ENCODE measurements at regions not wholly inside any gene's neighbourhood (a gene's known extent, or its start where the extent isn't known, plus 50 kb on each side); places are given as distances from the start of the nearest gene placed in this dataset.

- Histone ChIP-seq H3K79me2 (ENCODE audit: insufficient read depth, low read length) (no peaks in the 10 kb centered on the region), H3K9ac (ENCODE audit: low read length) (no peak overlapping the region), H3K27ac (ENCODE audit: low read depth, low read length) (no peak overlapping the region), H3K4me3 (ENCODE audit: insufficient read depth, low read depth, low read length) (no peak overlapping the region), H2AFZ (ENCODE audit: low read depth, low read length) (no peak overlapping the region), H3K36me3 (ENCODE audit: insufficient read depth, low read length) (no peaks in the 10 kb centered on the region), H4K20me1 (ENCODE audit: insufficient read depth, low read length) (no peaks in the 10 kb centered on the region), H3K4me1 (ENCODE audit: insufficient read depth, low read length) (no peaks in the 10 kb centered on the region), H3K9me3 (ENCODE audit: insufficient read depth, low read depth, low read length) (peaks cover 13% of the 10 kb centered on the region), H3K4me2 (ENCODE audit: low read length) (no peak overlapping the region), H3K27me3 (ENCODE audit: insufficient read depth, low read length) (no peaks in the 10 kb centered on the region)
- no peaks in the 10 kb centered on the region for H3K36me3 Mint-ChIP-seq (ENCODE audit: low read depth, unreplicated experiment)
- DNase-seq (ENCODE audit: low read depth) (no peak), FAIRE-seq (no peak)
- H3K4me1 Mint-ChIP-seq (ENCODE audit: low read depth, unreplicated experiment): no peaks in the 10 kb centered on the region
- no peak overlapping the region for H3K27ac Mint-ChIP-seq (ENCODE audit: unreplicated experiment)
- H3K9me3 Mint-ChIP-seq (ENCODE audit: unreplicated experiment): no peaks in the 10 kb centered on the region
- no peaks in the 10 kb centered on the region for H3K27me3 Mint-ChIP-seq (ENCODE audit: low read depth, unreplicated experiment)
- no peak for TF ChIP-seq EZH2 (IDR thresholded peaks at IDR 0.05; ENCODE audit: insufficient read depth, low read length)
- no peak overlapping the region for H3K4me3 Mint-ChIP-seq (ENCODE audit: unreplicated experiment)
Observed at GRCh38 chr13:54591540-54591939, 1562.9 kb downstream of the OLFM4 start.

DNA sequence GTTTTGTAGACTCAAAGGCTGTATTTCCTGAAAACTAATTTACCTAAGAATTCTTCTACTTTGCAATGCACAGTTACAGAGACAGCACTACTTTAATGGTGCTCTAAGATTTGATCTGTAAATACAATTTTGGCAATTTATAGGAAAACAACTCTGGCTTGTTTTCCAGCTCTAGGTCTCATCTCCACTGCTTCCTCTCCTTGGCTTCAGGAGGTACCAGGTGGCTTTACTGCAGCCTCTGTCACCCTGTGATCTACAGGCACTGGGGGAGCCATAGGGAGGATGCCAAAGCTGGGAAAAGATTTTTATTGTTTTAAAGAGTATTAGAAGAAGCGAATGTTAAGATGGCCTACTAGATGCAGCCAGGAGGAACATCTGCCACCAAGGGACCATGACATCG lies 1563.6 kb downstream of the OLFM4 start:
- FAIRE-seq (no peak), DNase-seq (ENCODE audit: low read depth) (no peak)
- Histone ChIP-seq H3K9me3 (ENCODE audit: insufficient read depth, low read depth, low read length) (peaks cover 13% of the 10 kb centered on the region), H3K79me2 (ENCODE audit: insufficient read depth, low read length) (no peaks in the 10 kb centered on the region), H3K27ac (ENCODE audit: low read depth, low read length) (no peak overlapping the region), H4K20me1 (ENCODE audit: insufficient read depth, low read length) (no peaks in the 10 kb centered on the region), H2AFZ (ENCODE audit: low read depth, low read length) (no peak overlapping the region), H3K4me1 (ENCODE audit: insufficient read depth, low read length) (no peaks in the 10 kb centered on the region), H3K9ac (ENCODE audit: low read length) (no peak overlapping the region), H3K36me3 (ENCODE audit: insufficient read depth, low read length) (no peaks in the 10 kb centered on the region), H3K4me3 (ENCODE audit: insufficient read depth, low read depth, low read length) (no peak overlapping the region), H3K4me2 (ENCODE audit: low read length) (no peak overlapping the region), H3K27me3 (ENCODE audit: insufficient read depth, low read length) (no peaks in the 10 kb centered on the region)
- Mint-ChIP-seq H3K36me3 (ENCODE audit: low read depth, unreplicated experiment) (no peaks in the 10 kb centered on the region), H3K9me3 (ENCODE audit: unreplicated experiment) (no peaks in the 10 kb centered on the region), H3K27me3 (ENCODE audit: low read depth, unreplicated experiment) (no peaks in the 10 kb centered on the region), H3K4me3 (ENCODE audit: unreplicated experiment) (no peak overlapping the region), H3K27ac (ENCODE audit: unreplicated experiment) (no peak overlapping the region), H3K4me1 (ENCODE audit: low read depth, unreplicated experiment) (no peaks in the 10 kb centered on the region)
- TF ChIP-seq EZH2 (IDR thresholded peaks at IDR 0.05; ENCODE audit: insufficient read depth, low read length) (no peak), CTCF (IDR thresholded peaks at IDR 0.05; ENCODE audit: insufficient read depth, low read depth, low read length) (no peak)

- no peaks in the 10 kb centered on the region for H3K9me3 Mint-ChIP-seq (ENCODE audit: unreplicated experiment)
- H3K4me3 ChIP-seq (ENCODE audit: insufficient read depth, low read depth, low read length): no peak overlapping the region
- no peak overlapping the region for H3K4me2 ChIP-seq (ENCODE audit: low read length)
- no peaks in the 10 kb centered on the region for H3K79me2 ChIP-seq (ENCODE audit: insufficient read depth, low read length)
- no peak for DNase-seq (ENCODE audit: low read depth)
- no peaks in the 10 kb centered on the region for H3K27me3 ChIP-seq (ENCODE audit: insufficient read depth, low read length)
- H3K4me3 Mint-ChIP-seq (ENCODE audit: unreplicated experiment): no peak overlapping the region
- no peaks in the 10 kb centered on the region for H3K36me3 Mint-ChIP-seq (ENCODE audit: low read depth, unreplicated experiment)
- no peaks in the 10 kb centered on the region for H3K36me3 ChIP-seq (ENCODE audit: insufficient read depth, low read length)
- H3K9ac ChIP-seq (ENCODE audit: low read length): no peak overlapping the region
- H3K27me3 Mint-ChIP-seq (ENCODE audit: low read depth, unreplicated experiment): no peaks in the 10 kb centered on the region
- H2AFZ ChIP-seq (ENCODE audit: low read depth, low read length): no peak overlapping the region
- H3K9me3 ChIP-seq (ENCODE audit: insufficient read depth, low read depth, low read length): peaks cover 13% of the 10 kb centered on the region
- no peaks in the 10 kb centered on the region for H3K4me1 Mint-ChIP-seq (ENCODE audit: low read depth, unreplicated experiment)
- TF ChIP-seq EZH2 (IDR thresholded peaks at IDR 0.05; ENCODE audit: insufficient read depth, low read length) (no peak), CTCF (IDR thresholded peaks at IDR 0.05; ENCODE audit: insufficient read depth, low read depth, low read length) (no peak)
- H3K27ac ChIP-seq (ENCODE audit: low read depth, low read length): no peak overlapping the region
- no peak overlapping the region for H3K27ac Mint-ChIP-seq (ENCODE audit: unreplicated experiment)
- no peaks in the 10 kb centered on the region for H4K20me1 ChIP-seq (ENCODE audit: insufficient read depth, low read length)
- no peaks in the 10 kb centered on the region for H3K4me1 ChIP-seq (ENCODE audit: insufficient read depth, low read length)
- no peak for FAIRE-seq
Observed at GRCh38 chr13:54593504-54593903, 1564.9 kb downstream of the OLFM4 start.

Measured in astrocyte (in vitro differentiated cells and primary cell).